ENCODE measurements at regions not wholly inside any gene's neighbourhood (a gene's known extent, or its start where the extent isn't known, plus 50 kb on each side); places are given as distances from the start of the nearest gene placed in this dataset.
"Not testable (repeated sequence)": the region's sequence is repeated elsewhere in the genome, so short reads cannot be mapped to it uniquely, and the experiment has no call there.

- DNase-seq (ENCODE audit: extremely low spot score, insufficient read length, low read depth); FAIRE-seq: not testable (repeated sequence)
These were observed 51.5 kb upstream of the CDC42EP3 start for GRCh38 chr2:37722971-37723370.

DNA sequence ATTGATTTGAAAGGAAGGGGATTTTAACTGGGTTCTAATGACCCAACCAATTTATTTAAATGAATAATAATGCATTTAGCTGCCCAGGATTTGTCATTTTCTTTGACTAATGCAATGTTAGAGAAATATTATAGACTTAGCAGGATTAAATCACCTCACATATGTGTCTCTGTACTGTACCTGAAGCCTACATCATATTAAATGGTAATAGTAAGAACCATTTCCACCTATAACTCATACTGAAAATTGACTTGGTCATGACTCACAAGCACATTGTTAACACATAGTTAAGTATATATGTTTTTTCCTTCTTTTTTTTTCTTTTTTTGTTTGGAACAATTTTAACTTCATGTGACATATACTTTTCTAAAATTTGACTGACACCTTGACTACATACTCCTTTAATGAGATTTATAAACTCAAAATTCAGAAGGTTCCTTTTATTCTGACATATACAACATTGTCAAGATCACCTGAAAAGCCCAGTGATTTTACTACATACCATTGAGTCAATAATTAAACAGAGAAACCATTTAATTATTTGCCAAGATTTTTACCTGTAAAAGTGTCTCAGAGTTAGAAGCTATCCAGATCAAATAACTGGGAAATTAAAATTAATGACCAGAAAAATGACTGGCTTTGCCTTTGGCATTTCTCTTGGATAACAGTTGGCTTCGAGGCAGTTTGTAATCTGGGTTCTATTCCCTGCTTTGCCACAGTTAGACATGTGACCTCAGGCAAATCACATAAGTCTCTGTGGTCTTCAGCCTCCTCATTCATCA is 58.8 kb upstream of the CDC42EP3 start:
- DNase-seq (ENCODE audit: extremely low spot score, insufficient read length, low read depth), result no peak
- FAIRE-seq, result no peak

- DNase-seq (ENCODE audit: extremely low spot score, insufficient read length, low read depth); FAIRE-seq: not testable (repeated sequence)
These were observed 61.0 kb upstream of the CDC42EP3 start for GRCh38 chr2:37732412-37732811.

DNA sequence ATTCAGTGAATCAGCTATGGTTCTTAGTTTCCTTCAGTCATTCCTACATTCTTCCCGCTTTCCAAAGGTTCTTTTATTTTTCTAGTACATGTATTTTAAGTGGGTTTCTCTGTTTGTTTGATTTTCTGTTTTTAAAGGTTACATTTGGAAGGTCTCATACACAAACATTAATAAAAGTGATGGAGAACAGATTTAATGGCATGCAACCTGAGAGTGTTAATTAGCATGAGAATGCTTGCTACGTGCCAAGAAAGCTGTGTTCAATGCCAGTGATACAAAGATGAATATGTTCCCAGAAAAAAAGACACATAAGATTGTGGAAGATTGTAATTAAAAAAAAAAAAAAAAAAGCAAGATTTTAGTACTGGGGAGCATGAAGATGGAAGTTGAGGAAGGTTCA is 61.8 kb upstream of the CDC42EP3 start:
- DNase-seq (ENCODE audit: extremely low spot score, insufficient read length, low read depth) (no peak), FAIRE-seq (no peak)

- FAIRE-seq; DNase-seq (ENCODE audit: extremely low spot score, insufficient read length, low read depth): not testable (repeated sequence)
These were observed 62.5 kb upstream of the CDC42EP3 start for GRCh38 chr2:37733955-37734354.

GRCh38 chr2:37734891-37735523 is 63.6 kb upstream of the CDC42EP3 start:
- FAIRE-seq; DNase-seq (ENCODE audit: extremely low spot score, insufficient read length, low read depth): not testable (repeated sequence)

DNA sequence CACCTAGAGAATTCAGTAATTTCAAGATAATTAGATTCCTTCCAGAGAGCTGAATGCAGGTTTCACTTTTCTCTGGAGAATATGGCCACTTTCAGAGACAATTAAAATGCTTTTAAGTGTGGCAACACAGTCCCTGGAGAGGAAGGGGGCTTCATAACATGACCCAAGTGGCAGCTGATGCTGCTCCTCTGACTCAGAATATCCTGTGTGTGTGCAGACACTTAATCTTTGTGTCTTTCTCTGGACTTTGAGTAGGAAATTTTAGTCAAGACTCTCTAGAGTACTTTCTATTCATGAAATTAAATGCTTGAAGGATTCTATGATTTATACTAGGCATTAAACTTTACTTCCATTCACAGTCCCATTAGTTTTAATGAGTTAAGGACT is 64.1 kb upstream of the CDC42EP3 start:
- not testable (repeated sequence) for FAIRE-seq; DNase-seq (ENCODE audit: extremely low spot score, insufficient read length, low read depth)

GRCh38 chr2:37737507-37737906 is 66.1 kb upstream of the CDC42EP3 start:
- FAIRE-seq, result no peak
- no peak for DNase-seq (ENCODE audit: extremely low spot score, insufficient read length, low read depth)

DNA sequence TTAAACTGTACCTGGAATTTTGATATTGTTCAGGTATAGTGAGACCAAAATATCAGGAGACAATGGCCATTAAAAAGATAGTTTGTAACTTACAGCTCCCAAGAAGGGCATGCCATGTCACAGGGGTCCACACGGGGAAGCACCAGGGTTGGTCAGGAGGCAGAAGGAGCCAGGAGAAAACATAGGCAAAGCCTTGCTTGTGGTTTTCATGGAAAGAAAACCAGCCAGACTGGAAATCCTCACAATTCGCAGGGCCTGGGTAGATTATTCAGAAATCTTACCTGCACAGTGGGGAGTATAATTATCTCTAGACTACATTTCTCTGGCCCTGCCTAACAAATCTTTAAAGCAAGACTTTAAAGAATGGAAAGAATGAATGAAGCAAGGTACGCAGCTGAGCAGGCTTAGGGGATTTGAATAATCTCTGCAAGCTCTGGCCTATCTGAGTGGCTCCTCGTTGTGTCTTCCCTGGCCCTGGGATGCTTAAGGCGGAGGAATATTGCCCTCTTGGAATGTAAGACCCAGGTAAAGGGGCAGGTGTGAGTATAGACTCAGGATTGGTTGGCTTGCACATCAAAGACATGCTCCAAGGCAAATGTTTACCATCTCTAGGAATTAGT is 66.9 kb upstream of the CDC42EP3 start:
- FAIRE-seq (no peak), DNase-seq (ENCODE audit: extremely low spot score, insufficient read length, low read depth) (no peak)

- DNase-seq (ENCODE audit: extremely low spot score, insufficient read length, low read depth) (no peak), FAIRE-seq (no peak)
These were observed 67.7 kb upstream of the CDC42EP3 start for GRCh38 chr2:37739153-37739552.

GRCh38 chr2:37740164-37740739 is 68.8 kb upstream of the CDC42EP3 start:
- DNase-seq (ENCODE audit: extremely low spot score, insufficient read length, low read depth) (no peak), FAIRE-seq (no peak)

GRCh38 chr2:37742286-37742685 is 70.8 kb upstream of the CDC42EP3 start:
- DNase-seq (ENCODE audit: extremely low spot score, insufficient read length, low read depth), result no peak
- FAIRE-seq, result no peak

DNA sequence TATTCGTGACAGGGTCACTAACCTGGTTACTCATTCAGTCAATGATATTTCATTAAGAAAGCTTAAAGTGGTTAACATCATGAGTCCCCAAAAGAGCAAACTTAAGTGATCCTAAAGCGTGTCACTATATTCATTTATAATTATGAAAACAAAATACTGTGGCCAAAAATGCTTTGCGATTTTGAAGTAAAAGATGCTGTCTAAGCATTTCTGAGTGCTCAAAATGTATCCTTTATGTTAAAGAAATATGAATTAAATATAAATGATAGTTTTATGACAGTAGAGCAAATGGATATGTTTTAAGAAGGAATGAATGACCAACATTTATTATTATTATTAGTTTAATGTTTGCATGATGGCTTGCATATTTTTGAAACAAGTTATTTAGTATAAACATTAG is 72.6 kb upstream of the CDC42EP3 start:
- FAIRE-seq (no peak), DNase-seq (ENCODE audit: extremely low spot score, insufficient read length, low read depth) (no peak)

- DNase-seq (ENCODE audit: extremely low spot score, insufficient read length, low read depth); FAIRE-seq: not testable (repeated sequence)
These were observed 73.5 kb upstream of the CDC42EP3 start for GRCh38 chr2:37744961-37745360.

DNA sequence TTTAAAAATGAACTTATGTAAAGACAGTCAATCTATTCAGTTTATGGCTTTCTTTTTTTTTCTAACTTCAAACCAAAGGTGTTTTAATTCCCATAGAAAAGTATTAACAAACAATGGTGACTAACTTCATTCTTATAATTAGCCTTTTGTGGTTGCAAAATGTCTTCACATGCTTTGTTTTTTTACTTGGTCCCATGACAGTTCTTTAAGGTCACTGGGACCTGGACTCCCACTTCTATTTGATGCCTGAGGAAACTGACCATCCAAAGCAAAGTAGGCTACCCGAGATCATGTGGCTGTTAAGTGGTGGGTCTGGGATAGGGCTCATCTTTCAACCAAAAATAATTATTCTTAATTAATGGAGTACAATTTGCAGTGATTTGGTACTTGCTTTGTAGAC is 74.6 kb upstream of the CDC42EP3 start:
- FAIRE-seq; DNase-seq (ENCODE audit: extremely low spot score, insufficient read length, low read depth): not testable (repeated sequence)

- DNase-seq (ENCODE audit: extremely low spot score, insufficient read length, low read depth) (no peak), FAIRE-seq (no peak)
These were observed 75.4 kb upstream of the CDC42EP3 start for GRCh38 chr2:37746883-37747282.

GRCh38 chr2:37748541-37748940 is 77.1 kb upstream of the CDC42EP3 start:
- DNase-seq (ENCODE audit: extremely low spot score, insufficient read length, low read depth) (no peak), FAIRE-seq (no peak)

DNA sequence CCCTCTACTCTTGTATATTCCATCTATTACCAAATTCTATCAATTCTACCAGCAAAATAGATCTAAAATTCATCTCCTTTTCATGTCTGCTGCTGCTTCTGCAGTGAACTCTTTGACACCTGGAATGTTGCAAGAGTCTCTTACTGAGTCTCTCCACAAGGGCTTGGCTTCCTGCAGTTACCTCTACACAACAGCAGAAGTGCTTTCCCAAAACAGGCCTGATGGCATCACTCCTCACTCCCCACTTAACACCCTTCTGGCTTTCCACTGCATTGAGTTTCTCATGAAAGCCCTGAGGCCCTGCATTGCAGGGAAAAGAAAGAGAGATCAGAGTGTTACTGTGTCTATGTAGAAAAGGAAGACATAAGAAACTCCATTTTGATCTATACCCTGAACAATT is 78.8 kb upstream of the CDC42EP3 start:
- not testable (repeated sequence) for DNase-seq (ENCODE audit: extremely low spot score, insufficient read length, low read depth); FAIRE-seq

GRCh38 chr2:37752766-37753165 is 81.3 kb upstream of the CDC42EP3 start:
- DNase-seq (ENCODE audit: extremely low spot score, insufficient read length, low read depth), result no peak
- FAIRE-seq, result no peak

DNA sequence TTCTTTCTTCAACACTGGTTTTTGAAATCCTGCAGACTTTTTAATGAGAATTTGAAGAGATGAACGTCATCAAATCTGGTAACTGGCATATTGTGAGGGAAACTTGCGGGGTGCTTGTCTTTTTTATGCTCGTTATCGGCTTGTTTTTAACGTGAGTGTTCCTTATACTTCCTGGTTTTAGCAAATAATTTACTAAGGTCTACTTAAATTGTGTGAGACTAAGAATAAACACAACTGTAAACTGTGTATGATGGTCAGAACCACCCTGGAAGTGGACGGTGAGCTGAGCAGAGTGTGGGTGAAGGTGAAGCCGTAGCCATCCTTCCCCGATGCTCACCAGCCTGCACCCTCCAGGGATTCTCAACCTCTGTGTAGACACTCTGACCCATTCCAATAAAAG is 82.3 kb upstream of the CDC42EP3 start:
- DNase-seq (ENCODE audit: extremely low spot score, insufficient read length, low read depth) (no peak), FAIRE-seq (no peak)

Measured in GM18507 (cell line).